Endothelial cell of umbilical vein (primary cell): ENCODE measurements at regions not wholly inside any gene's neighbourhood (a gene's known extent, or its start where the extent isn't known, plus 50 kb on each side); places are given as distances from the start of the nearest gene placed in this dataset.

Experiments
- BruUV-seq: library from RNA; stranded (reverse); fragments of 400-500 nt; replicated peaks from 2 replicates; lab custom pipeline; 2021; lab: Mats Ljungman, UMichigan
- CTCF ChIA-PET: fragments of 300-600, 350-600 bp; sonication (Branson Sonifier 250); formaldehyde crosslinking; loops from one replicate; lab custom pipeline; 2021; ENCODE audit warnings: antibody characterized with exemption, inconsistent platforms; lab: Charles Lee
- POLR2A ChIA-PET: fragments of 300-600, 350-600 bp; sonication (Branson Sonifier 250); formaldehyde crosslinking; loops from one replicate; lab custom pipeline; 2021; ENCODE audit warnings: antibody characterized with exemption, inconsistent platforms; lab: Charles Lee
- DNase-seq: peaks from one replicate; pipeline ENCODE4 v3.0.0-alpha.2; 2011; ENCODE audit warnings: low read depth, low spot score
- FAIRE-seq: peaks from 2 replicates; lab custom pipeline; 2011; peaks lifted over from hg19 to GRCh38; lab: Jason Lieb, UNC
- H2AFZ ChIP-seq: 2 replicates; pipeline ENCODE4 v1.6.0; 2012; ENCODE audit warnings: low read depth, low read length, control low read depth, inconsistent platforms
- H3K27ac ChIP-seq: 2 replicates; pipeline ENCODE4 v1.5.1; 2011; ENCODE audit warnings: low read depth, mild to moderate bottlenecking, control low read depth, low read length, moderate library complexity; ENCODE audit not compliant: insufficient read depth
- H3K27me3 ChIP-seq, 2 experiments: 2 replicates each; pipeline versions ENCODE4 v1.6.0 to v1.6.1; 2011; ENCODE audit warnings: low read length in 2 of 2, mixed read lengths in 1 of 2; ENCODE audit not compliant: control insufficient read depth in 2 of 2, insufficient read depth in 2 of 2
- H3K36me3 ChIP-seq, 2 experiments: 2 replicates in 1 of 2; 3 replicates in 1 of 2; pipeline ENCODE4 v1.5.1; 2011; ENCODE audit warnings: low read length in 2 of 2, mild to moderate bottlenecking in 1 of 2, moderate library complexity in 1 of 2; ENCODE audit not compliant: control insufficient read depth in 2 of 2, insufficient read depth in 2 of 2; ENCODE audit errors: extremely low read depth in 1 of 2
- H3K4me1 ChIP-seq: 3 replicates; pipeline ENCODE4 v1.5.1; 2011; ENCODE audit warnings: mild to moderate bottlenecking, low read length; ENCODE audit not compliant: control insufficient read depth, insufficient read depth; ENCODE audit errors: extremely low read depth
- H3K4me2 ChIP-seq: 2 replicates; pipeline ENCODE4 v1.6.1; 2011; ENCODE audit warnings: low read length, control low read depth, mixed read lengths; ENCODE audit not compliant: insufficient read depth
- H3K4me3 ChIP-seq, 3 experiments: fragments of 200-600 bp in 1 of 3; sonication (generic), shearing (Covaris generic) in 1 of 3; replicated peaks in 1 of 3; 2 replicates each; pipeline ENCODE4 v1.5.1; 2011 to 2016; ENCODE audit warnings: control low read depth in 3 of 3, low read length in 3 of 3, mild to moderate bottlenecking in 2 of 3, inconsistent platforms in 1 of 3, low read depth in 1 of 3, moderate library complexity in 1 of 3; ENCODE audit not compliant: insufficient read depth in 1 of 3
- H3K79me2 ChIP-seq: 2 replicates; pipeline ENCODE4 v1.6.0; 2012; ENCODE audit warnings: low read length, inconsistent platforms; ENCODE audit not compliant: control insufficient read depth, insufficient read depth
- H3K9ac ChIP-seq: replicated peaks from 2 replicates; pipeline ENCODE3; 2011; ENCODE audit warnings: low read length, control low read depth; ENCODE audit not compliant: insufficient read depth; ENCODE audit errors: extremely low read depth
- H3K9me1 ChIP-seq: replicated peaks from 3 replicates; pipeline ENCODE4 v1.6.0; 2011; ENCODE audit warnings: mild to moderate bottlenecking, low read length; ENCODE audit not compliant: control insufficient read depth, insufficient read depth; ENCODE audit errors: extremely low read depth
- H3K9me3 ChIP-seq: replicated peaks from 2 replicates; pipeline ENCODE4 v1.5.1; 2012; ENCODE audit warnings: low read length, inconsistent platforms; ENCODE audit not compliant: control insufficient read depth, insufficient read depth
- H4K20me1 ChIP-seq: replicated peaks from 2 replicates; pipeline ENCODE3; 2011; ENCODE audit warnings: mild to moderate bottlenecking, low read length; ENCODE audit not compliant: control insufficient read depth, insufficient read depth; ENCODE audit errors: extremely low read depth
- EZH2 ChIP-seq: IDR thresholded peaks from 2 replicates; pipeline ENCODE4 v1.6.1; 2012; ENCODE audit warnings: borderline replicate concordance, low read depth, mild to moderate bottlenecking, moderate library complexity, low read length, inconsistent platforms; ENCODE audit not compliant: severe bottlenecking
- FOS ChIP-seq: IDR thresholded peaks from 2 replicates; pipeline ENCODE4 v1.6.1; 2011; ENCODE audit warnings: mild to moderate bottlenecking, low read length, moderate library complexity, borderline replicate concordance; ENCODE audit not compliant: insufficient read depth
- GATA2 ChIP-seq: IDR thresholded peaks from 2 replicates; pipeline ENCODE4 v1.7.0; 2011; ENCODE audit warnings: low read depth, mild to moderate bottlenecking, moderate library complexity, mixed read lengths, low read length; ENCODE audit not compliant: insufficient read length, insufficient read depth
- JUN ChIP-seq: IDR thresholded peaks from 2 replicates; pipeline ENCODE4 v1.6.1; 2011; ENCODE audit warnings: borderline replicate concordance, low read depth; ENCODE audit not compliant: insufficient read length, insufficient read depth
- MYC ChIP-seq: IDR thresholded peaks from one replicate; pipeline ENCODE4 v1.6.1; 2011; ENCODE audit warnings: mild to moderate bottlenecking, low read depth, low read length
- POLR2A ChIP-seq: IDR thresholded peaks from 2 replicates; pipeline ENCODE4 v1.6.1; 2012; ENCODE audit warnings: low read depth, mild to moderate bottlenecking, control low read depth, low read length
- POLR2AphosphoS5 ChIP-seq: IDR thresholded peaks from 2 replicates; pipeline ENCODE4 v1.6.1; 2012; ENCODE audit warnings: low read depth, mild to moderate bottlenecking, control low read depth, low read length, moderate library complexity; ENCODE audit not compliant: insufficient read depth
- dilution Hi-C: fragments of 300-500 bp; cut with MboI; formaldehyde crosslinking; loops from one replicate; pipeline ENCODE4 v1.15.0; 2019; ENCODE audit warnings: low sequenced_read_pairs; ENCODE audit not compliant: extremely low pct_ligation_motif_present
- intact Hi-C: fragments of 100-400 bp; cut with micrococcal nuclease; formaldehyde crosslinking; loops from one replicate; pipeline ENCODE4 v1.10.0; 2022
- TF ChIP-seq, protein P1 (sequence below), 2 donors: IDR thresholded peaks; 1 replicate in 1 of 2; 2 replicates in 1 of 2; pipeline ENCODE4 v1.5.1; 2011; ENCODE audit warnings: low read length in 2 of 2, mild to moderate bottlenecking in 2 of 2, moderate library complexity in 2 of 2, control low read depth in 1 of 2, inconsistent platforms in 1 of 2, low read depth in 1 of 2; ENCODE audit not compliant: insufficient read depth in 1 of 2; ENCODE audit errors: extremely low read depth in 1 of 2
- TF ChIP-seq, protein P2 (sequence below): IDR thresholded peaks from 2 replicates; pipeline ENCODE4 v1.6.1; 2011; ENCODE audit not compliant: insufficient read depth, insufficient read length

DNA sequence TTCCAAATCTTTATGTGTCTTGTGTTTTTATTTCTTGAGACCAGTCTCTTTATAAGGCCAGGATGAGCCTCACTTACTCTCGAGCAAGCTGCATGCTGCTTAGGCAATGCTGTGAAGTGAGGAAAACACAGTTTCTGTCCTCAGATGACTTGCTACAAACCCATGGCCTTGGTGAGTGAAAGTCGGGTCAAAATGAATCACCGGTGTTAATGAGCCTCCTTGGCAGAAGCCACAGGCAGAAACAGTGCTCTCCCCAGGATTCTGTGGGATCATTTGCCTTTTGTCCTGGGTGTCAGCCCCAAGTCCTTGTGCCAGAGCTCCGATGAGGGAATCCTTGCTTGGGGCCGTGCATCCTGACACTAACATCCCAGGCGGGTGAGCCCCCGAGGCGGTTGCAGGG lies 482.5 kb downstream of the QKI start:
- no peak overlapping the region for H3K9ac ChIP-seq
- peaks cover 2% of the 10 kb centered on the region for H3K9me3 ChIP-seq
- no peak overlapping the region for H3K27ac ChIP-seq
- no TSS peak for BruUV-seq
- H3K36me3 ChIP-seq, result no peaks in the 10 kb centered on the region
- no peak for DNase-seq
- intact Hi-C loops (no loop called here), dilution Hi-C loops (no loop called here)
- no peaks in the 10 kb centered on the region for H3K4me1 ChIP-seq
- ChIA-PET CTCF (interaction anchor here (1.1 kb wide), 1 partner anchor 19 kb away, joined by 3 read pairs; no protein-coding TSS in a partner anchor), POLR2A (no interaction called here)
- no peaks in the 10 kb centered on the region for H3K9me1 ChIP-seq
- no peaks in the 10 kb centered on the region for H3K27me3 ChIP-seq
- H3K79me2 ChIP-seq, result no peaks in the 10 kb centered on the region
- no peak overlapping the region for H3K4me2 ChIP-seq
- FAIRE-seq, result no peak
- no peak overlapping the region for H3K4me3 ChIP-seq
- no peak overlapping the region for H2AFZ ChIP-seq
- H4K20me1 ChIP-seq, result no peaks in the 10 kb centered on the region
- TF ChIP-seq POLR2AphosphoS5 (no peak), FOS (no peak), GATA2 (no peak)

DNA sequence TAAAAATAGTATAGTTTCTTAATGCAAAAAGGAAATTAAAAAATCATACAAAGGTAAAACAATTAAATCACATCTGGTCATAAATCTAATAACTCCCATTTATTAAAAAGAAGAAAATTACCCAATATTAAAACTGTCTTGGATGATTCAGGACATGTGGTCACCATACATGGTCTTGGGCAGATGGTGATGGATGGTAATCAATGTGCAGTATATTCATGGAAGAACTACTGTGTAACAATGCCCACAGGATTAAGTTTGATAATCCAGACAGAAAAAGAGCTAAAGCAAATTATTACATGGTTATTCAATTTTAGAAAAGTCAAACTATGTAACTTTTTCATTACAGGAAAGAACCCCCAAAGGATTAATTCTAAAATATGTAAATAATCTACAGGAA lies 480.6 kb downstream of the QKI start:
- ChIA-PET CTCF (no interaction called here), POLR2A (no interaction called here)
- intact Hi-C loops (no loop called here), dilution Hi-C loops (no loop called here)
- no peak for DNase-seq
- H3K4me1 ChIP-seq, result no peaks in the 10 kb centered on the region
- no peaks in the 10 kb centered on the region for H3K79me2 ChIP-seq
- H3K27me3 ChIP-seq, result no peaks in the 10 kb centered on the region
- FAIRE-seq, result no peak
- no peak overlapping the region for H2AFZ ChIP-seq
- no peak overlapping the region for H3K4me2 ChIP-seq
- H3K36me3 ChIP-seq, result no peaks in the 10 kb centered on the region
- no peak overlapping the region for H3K27ac ChIP-seq
- no peaks in the 10 kb centered on the region for H4K20me1 ChIP-seq
- BruUV-seq, result no TSS peak
- no peak overlapping the region for H3K4me3 ChIP-seq
- TF ChIP-seq MYC, result no peak
- TF ChIP-seq JUN, result no peak
- TF ChIP-seq EZH2, result no peak
- no peak for TF ChIP-seq FOS
- TF ChIP-seq, protein P1, sequence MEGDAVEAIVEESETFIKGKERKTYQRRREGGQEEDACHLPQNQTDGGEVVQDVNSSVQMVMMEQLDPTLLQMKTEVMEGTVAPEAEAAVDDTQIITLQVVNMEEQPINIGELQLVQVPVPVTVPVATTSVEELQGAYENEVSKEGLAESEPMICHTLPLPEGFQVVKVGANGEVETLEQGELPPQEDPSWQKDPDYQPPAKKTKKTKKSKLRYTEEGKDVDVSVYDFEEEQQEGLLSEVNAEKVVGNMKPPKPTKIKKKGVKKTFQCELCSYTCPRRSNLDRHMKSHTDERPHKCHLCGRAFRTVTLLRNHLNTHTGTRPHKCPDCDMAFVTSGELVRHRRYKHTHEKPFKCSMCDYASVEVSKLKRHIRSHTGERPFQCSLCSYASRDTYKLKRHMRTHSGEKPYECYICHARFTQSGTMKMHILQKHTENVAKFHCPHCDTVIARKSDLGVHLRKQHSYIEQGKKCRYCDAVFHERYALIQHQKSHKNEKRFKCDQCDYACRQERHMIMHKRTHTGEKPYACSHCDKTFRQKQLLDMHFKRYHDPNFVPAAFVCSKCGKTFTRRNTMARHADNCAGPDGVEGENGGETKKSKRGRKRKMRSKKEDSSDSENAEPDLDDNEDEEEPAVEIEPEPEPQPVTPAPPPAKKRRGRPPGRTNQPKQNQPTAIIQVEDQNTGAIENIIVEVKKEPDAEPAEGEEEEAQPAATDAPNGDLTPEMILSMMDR (IDR thresholded peaks at IDR 0.05; ENCODE audit: extremely low read depth in 1 of 2, insufficient read depth in 1 of 2, low read depth in 1 of 2, low read length in 2 of 2), result no peak
- no peak for TF ChIP-seq GATA2
- TF ChIP-seq POLR2AphosphoS5, result no peak
- TF ChIP-seq, protein P2, sequence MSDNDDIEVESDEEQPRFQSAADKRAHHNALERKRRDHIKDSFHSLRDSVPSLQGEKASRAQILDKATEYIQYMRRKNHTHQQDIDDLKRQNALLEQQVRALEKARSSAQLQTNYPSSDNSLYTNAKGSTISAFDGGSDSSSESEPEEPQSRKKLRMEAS, result no peak
- no peak for TF ChIP-seq POLR2A
- H3K9me1 ChIP-seq, result no peaks in the 10 kb centered on the region
- no peak overlapping the region for H3K9ac ChIP-seq
- H3K9me3 ChIP-seq, result peaks cover 2% of the 10 kb centered on the region
